HG03045 (cell line): ENCODE measurements at regions not wholly inside any gene's neighbourhood (a gene's known extent, or its start where the extent isn't known, plus 50 kb on each side); places are given as distances from the start of the nearest gene placed in this dataset.

Experiments used
- ATAC-seq: cut with Tn5 transposase; IDR thresholded peaks from one replicate; pipeline ENCODE4 v1.9.1; 2021; ENCODE audit warnings: mild to moderate bottlenecking, moderate library complexity; ENCODE audit not compliant: unreplicated experiment

DNA sequence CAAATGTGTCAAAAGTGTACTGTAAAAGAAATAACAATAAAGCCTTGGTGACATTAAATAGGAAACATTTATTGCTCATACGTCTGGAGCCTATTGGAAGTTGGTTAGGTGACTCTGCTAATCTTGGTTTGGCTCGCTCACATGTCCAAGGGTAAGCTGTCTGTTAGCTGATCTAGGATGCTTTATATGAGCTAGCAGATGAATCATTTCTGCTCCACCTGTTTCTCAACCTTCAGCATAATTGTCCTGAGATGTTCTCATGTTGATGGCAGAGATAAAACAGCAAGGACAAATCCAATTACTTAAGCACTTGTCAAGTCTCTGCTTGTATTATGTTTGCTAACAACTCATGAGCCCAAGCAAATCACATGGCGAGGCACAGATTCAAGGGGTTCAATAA is 56.0 kb upstream of the CD53 start:
- ATAC-seq = no peak

- ATAC-seq = no peak
Measured at GRCh38 chr1:110811529-110811928, 61.4 kb upstream of the CD53 start.

DNA sequence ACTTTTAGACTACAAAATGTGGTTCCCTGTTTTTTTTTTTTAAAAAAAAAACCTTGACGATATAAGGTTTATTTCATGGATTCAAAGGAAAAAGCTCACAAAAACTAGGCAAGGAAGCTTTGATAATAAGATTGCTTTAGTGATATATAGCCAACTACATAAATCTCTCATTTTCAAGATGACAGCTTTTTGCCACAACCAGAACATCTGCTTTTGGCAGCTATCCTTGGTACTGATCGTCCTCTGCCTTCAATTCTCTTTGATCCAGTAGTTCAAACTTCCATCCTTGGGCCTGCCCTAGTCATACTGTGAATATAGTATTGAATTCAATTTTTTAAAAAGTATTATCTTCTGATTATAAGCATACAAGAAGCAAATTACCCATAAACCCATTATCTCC is 72.9 kb upstream of the CD53 start:
- ATAC-seq = no peak

- ATAC-seq = no peak
Measured at GRCh38 chr1:110798691-110799256, 74.2 kb upstream of the CD53 start.

- ATAC-seq = no peak
Measured at GRCh38 chr1:110788673-110789072, 84.3 kb upstream of the CD53 start.

- peak; percentile 66 for ATAC-seq
Measured at GRCh38 chr1:110787328-110788071, 85.4 kb upstream of the CD53 start.

DNA sequence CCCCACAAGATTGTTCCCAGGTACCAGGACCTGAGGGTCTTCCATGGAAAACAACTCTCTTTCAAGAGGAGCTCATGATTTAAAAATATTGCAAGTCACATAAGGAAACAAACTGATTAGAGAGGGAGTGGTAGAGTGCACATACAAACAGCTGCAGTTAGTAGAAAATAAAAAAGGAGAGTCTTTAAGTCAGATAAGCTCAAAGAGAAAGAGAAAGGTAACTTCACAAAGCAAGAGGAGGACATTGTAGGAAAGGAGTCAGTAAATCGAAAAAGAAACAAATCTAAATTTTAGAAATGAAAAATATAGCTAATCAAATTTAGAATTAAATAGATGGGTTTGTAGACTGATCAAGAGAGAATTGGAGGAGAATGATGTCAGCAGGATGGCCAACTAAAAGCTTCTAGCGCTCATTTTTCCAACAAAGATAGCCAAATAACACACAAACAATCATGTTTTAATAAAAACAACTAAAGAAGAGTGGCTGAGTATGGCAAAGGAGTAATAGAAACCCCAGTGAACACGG is 86.1 kb upstream of the CD53 start:
- ATAC-seq = no peak

GRCh38 chr1:110785612-110786011 is 87.3 kb upstream of the CD53 start:
- ATAC-seq = no peak

- no peak for ATAC-seq
Measured at GRCh38 chr1:110785055-110785454, 87.9 kb upstream of the CD53 start.

DNA sequence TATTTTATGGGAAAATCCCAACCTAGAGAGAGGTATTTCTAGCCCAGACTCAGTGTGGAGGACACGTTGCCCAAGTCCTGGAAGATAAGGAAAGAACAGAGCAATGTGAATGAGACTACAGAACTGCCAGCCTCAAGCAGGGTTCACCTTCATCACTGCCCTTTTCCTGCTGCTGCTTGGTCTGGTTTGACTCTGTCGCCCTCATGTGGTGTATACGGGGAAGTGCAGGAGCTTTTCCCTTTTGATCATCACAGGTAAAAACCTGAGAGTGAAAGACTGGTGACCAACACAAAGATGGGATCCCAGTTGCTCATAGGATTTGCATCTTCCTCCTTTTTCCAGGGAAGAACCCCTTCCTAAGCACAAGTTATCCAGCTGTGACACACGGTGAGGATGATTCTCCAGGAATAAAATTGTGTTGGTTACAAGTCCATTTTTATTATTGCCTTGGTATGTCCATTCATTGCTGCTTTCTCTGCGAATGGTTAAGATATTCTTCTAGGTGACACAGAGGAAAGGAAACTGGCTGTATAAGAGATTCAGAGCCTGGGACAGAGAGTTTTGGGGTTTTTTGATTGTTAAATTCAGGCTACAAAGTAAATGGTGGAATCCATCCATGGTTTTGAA is 89.5 kb upstream of the CD53 start:
- no peak for ATAC-seq

- ATAC-seq = no peak
Measured at GRCh38 chr1:110781525-110781924, 91.4 kb upstream of the CD53 start.

DNA sequence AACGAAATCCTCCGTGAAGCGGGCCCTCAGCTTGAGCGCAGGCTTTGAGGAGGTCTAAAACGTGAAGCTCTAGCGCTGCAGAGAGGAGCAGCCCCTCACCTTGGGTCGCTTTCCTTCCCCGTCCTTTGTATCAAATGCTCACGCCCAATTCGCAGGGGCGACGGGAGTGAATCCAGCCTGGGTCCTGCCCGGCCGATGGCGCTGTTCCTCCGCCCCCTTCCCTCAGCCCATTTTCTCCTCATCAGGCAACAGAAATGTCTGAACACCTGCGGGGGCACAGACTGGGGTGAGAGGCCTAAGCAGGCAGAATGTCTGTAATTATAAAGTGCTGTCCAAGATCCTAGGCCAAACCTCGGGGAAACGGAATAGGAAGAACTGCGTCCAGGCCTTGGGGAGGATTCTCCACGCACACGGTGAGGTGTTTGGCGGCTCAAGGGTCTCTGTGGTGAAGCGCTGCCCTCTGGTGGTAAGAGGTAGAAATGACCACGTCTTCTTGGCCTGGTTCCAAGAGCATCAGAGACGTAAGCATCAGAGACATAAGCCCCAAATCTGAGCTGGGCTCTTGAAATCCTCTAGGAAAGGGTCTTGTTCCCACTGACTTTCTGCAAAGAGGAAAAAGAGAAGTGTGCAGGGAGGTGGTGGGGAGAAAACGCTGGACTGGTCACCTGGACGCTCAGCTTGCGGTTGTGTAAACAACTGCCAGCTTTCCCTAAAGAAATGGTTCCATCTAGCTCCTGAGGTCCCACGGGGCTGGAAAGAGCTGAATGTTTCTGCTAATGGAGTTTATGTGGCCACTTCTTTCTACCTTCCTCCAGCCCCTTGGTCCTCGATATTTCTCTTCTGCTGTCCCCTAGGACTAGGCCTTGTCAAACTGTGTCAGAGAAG is 92.1 kb upstream of the CD53 start:
- no peak for ATAC-seq

DNA sequence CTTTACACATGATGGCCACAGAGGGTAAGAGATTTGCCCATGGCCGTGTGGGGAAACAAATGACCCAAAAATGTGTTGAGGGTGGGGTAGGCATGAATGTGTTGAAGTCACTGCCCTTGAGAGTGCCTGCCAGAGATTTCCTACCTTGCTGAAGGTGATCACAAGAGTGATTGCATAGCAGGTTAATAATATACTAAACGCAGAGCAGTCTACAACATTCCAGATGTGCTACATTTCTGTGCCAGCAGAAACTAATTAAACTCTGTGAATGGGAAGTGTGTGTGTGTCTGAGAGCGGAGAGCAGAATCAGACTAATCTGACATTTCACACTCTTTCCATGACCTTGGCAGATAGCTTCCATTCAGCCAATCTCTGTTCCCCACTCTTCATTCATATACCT is 93.3 kb upstream of the CD53 start:
- ATAC-seq = no peak

DNA sequence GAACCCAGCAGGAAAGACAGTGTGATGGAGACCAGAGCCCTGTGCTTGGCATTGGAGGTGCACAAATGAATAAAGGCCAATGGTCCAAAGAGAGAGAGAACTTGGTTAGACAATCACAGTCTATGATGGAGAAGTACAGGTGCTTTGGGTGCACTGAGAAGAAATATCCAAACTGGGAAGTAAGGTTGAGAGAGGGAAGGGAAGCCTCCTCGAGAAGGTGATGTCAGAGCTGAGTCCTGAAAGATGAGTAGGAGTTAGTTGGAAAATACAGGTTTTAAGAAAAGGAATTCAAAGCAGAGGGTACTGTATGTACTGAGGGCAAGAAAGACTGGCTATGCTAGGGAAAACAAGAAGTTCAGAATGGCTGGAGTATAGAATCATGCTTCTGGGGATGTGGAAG is 94.1 kb upstream of the CD53 start:
- ATAC-seq = no peak

GRCh38 chr1:110777228-110777627 is 95.7 kb upstream of the CD53 start:
- ATAC-seq = no peak

- no peak for ATAC-seq
Measured at GRCh38 chr1:110774398-110774797, 98.5 kb upstream of the CD53 start.

- no peak for ATAC-seq
Measured at GRCh38 chr1:110773813-110774212, 99.1 kb upstream of the KCNA3 start.

DNA sequence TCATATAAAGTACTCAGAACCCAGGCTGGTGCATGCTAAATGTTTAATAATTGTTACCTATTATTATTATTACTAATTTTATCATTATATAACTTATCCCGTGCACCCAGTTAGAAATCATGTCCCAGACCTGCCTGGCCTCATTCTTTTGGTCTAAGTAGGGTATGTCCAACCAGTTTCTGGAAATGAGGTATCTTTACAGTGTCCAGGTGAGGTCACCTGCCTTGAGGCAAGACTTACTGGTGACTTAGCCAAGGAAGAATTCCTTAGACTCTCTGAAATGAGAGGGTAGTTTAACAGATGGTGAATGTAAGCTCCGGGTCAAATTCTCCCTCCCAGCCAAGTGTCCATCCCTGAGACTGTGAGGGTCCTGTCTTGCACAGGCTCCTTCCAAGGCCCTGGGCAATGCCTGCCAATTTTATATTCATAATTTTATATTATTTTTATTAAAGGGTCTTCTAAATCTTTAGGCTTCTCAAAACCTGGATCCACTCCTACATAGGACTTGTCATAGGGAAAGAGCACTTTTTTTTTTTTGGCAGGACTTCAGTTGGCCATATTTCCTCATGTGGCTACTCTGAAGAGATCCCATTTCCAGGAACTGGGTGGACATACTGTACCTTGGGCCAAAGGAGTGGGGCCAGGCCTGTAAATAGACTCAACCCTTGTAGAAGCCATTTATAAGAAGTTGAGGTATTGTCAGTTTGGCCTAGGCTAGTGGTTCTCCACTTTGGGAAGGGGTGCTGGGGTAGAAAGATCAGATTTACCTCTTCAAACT is 96.7 kb upstream of the KCNA3 start:
- no peak for ATAC-seq

DNA sequence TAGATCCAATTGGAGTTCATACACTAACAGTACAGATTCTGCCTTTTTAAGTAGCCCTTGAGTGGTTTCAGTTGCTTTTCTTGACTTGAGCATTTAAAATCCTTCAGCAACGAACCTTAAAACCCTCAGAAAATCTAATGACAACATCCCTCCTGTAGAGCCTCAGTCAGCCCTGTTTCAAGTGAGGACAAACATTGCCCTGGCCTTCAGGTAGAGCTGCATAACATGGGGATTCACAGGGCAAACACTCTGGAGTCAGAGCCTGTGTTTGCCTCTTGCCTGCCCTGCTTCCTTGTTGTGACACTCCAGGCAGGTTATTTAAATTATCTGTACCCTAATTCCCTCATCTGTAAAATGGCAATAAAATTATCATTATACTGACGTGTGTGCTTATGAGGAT is 96.1 kb upstream of the KCNA3 start:
- no peak for ATAC-seq

GRCh38 chr1:110768605-110769004 is 93.9 kb upstream of the KCNA3 start:
- ATAC-seq = no peak

GRCh38 chr1:110766336-110766647 is 91.6 kb upstream of the KCNA3 start:
- no peak for ATAC-seq
